ENCODE measurements at regions not wholly inside any gene's neighbourhood (a gene's known extent, or its start where the extent isn't known, plus 50 kb on each side); places are given as distances from the start of the nearest gene placed in this dataset.

- no peak for TF ChIP-seq MYC (IDR thresholded peaks at IDR 0.05; ENCODE audit: low read depth, low read length)
- TF ChIP-seq MYC (CRISPR knock-in tag; IDR thresholded peaks at IDR 0.05; ENCODE audit: borderline replicate concordance, low read depth), result no peak
- TF ChIP-seq POLR2A (conservative IDR thresholded peaks at IDR 0.05), result no peak
- TF ChIP-seq MEF2D (tag; conservative IDR thresholded peaks at IDR 0.05; ENCODE audit: low read depth), result no peak
- TF ChIP-seq SREBF1 (IDR thresholded peaks at IDR 0.05; ENCODE audit: borderline replicate concordance, low read depth, low read length), result no peak
- TF ChIP-seq ZBTB12 (CRISPR knock-in tag; IDR thresholded peaks at IDR 0.05), result no peak
- no peak for TF ChIP-seq ZNF175 (CRISPR knock-in tag; IDR thresholded peaks at IDR 0.05; ENCODE audit: low read depth)
- no peak for TF ChIP-seq FOXP4 (CRISPR knock-in tag; IDR thresholded peaks at IDR 0.05; ENCODE audit: borderline replicate concordance)
These were observed 858.3 kb downstream of the TUSC7 start for GRCh38 chr3:117567906-117568305.

All from K562 (cell line).